NCI-H2081 treated with DMSO at 0.1 percent for 48 hours (cell line): ENCODE measurements at regions not wholly inside any gene's neighbourhood (a gene's known extent, or its start where the extent isn't known, plus 50 kb on each side); places are given as distances from the start of the nearest gene placed in this dataset.

Source experiments
- DNase-seq: peaks from one replicate; lab custom pipeline; 2025; lab: John Stamatoyannopoulos, UW

DNA sequence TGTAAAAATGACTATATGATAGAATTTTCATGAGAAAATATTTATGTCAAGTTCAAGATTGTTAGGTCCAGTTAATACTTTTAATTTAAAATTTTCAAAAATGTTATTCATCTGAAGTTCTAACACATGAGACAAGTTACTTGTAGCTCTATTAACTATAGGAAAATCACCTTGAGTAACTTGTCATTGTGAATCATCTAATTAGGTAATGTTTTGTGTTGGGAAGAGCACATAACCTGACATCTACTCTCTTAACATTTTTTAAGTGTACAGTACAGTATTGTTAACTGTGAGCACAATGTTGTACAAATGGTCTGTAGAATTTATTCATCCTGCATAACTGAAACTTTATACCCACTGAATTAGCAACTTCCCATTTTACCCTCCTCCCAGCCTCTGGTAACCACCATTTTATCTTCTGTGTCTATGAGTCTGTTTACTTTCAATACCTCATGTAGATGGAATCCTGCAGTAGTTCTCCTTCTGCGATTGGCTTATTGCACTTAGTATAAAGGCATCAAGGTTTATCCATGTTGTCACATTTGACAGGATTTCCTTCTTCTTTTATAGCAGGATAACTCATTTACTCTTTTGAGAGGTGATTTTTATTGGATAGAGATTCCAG lies 54.6 kb downstream of the ARL4A start:
- no peak for DNase-seq

DNA sequence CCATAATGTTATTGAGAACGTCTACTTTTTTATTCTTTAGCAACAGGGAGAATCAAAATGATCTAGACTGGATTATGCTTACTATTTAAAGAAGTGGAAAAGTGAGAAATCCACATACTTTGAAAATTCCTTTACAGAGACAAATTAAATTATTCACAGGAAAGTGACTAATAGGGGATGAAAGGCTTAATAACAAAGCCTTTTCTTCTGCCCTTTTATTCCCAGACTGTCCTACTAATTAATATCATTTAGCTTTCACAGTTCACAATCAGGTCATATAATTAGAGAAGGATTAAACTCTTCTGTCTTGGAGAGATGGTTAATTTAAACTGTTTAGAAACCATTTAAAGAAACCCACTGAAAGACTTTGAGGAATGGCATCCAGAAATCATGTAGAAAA lies 58.8 kb downstream of the ARL4A start:
- no peak for DNase-seq

DNA sequence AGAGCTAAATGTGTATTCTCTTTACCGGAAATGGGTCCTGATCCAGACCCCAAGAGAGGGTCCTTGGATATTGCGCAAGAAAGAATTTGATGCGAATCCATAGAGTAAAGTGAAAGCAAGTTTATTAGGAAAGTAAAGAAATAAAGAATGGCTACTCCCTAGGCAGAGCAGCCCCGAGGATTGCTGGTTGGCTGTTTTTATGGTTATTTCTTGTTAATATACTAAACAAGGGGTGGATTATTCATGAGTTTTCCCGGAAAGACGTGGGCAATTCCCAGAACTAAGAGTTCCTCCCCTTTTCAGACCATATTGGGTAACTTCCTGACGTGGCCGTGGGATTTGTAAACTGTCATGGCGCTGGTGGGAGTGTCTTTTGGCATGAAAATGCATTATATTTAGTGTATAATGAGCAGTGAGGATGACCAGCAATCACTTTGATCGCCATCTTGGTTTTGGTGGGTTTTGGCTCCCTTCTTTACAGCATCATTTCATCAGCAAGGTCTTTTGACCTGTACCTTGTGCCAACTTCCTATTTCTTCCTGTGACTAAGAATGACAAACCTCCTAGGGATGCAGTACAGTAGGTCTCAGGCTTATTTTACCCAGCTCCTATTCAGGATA lies 60.4 kb downstream of the ARL4A start:
- no peak for DNase-seq

DNA sequence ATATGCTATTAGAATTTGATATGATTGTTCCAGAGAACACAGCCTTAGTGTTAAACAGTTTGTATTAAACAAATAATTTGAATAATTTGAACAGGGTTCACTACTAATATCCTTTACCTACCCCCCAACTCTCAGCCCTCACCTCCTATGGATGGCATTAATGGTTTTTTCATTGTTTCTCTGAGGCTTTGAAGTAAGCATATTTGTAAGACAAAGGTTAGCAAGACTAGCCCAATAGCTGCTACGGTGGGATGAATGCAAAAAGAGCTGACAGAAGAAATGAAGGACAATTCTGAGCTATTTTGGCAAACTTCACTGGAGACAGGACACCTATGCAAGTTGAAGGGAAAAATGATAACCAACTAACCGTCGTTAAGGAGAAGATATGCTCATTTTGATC lies 61.6 kb downstream of the ARL4A start:
- DNase-seq, result no peak

DNA sequence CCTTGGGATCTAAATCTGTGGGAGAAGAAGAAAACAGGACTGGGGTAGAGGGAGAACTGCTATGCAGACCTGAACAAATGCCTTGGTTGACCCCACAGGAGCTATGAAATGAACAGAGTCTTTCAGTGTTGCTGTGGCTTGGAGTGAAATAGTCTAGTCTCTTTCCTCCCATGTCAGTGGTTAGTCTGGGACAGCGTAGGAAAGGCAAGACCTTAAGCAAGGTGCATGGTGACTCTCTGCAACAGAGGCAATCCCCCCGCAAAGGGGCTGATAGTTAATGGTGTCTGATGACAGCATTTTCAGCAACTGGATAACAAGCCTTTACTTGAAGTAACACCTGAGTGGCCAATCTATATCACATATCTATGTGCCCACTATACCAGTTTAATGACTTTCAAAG lies 62.3 kb downstream of the ARL4A start:
- no peak for DNase-seq

DNA sequence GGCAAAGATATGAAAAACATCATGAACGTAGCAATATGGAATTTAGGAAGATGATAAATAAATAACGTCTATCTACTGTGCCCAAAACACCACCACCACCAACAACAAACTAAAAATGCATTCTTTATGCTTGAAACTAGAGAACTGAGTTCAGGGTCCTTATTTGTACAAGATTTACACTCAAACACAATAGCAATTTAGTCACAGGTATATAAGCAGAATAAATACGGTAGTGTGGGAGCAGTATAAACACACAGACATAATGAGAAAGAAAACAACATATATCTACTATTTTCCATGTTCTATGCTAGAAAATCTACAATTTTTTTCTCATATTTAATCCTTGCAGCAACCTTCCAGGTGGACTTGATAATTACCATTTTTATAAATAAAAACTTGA lies 64.3 kb downstream of the ARL4A start:
- DNase-seq, result no peak

DNA sequence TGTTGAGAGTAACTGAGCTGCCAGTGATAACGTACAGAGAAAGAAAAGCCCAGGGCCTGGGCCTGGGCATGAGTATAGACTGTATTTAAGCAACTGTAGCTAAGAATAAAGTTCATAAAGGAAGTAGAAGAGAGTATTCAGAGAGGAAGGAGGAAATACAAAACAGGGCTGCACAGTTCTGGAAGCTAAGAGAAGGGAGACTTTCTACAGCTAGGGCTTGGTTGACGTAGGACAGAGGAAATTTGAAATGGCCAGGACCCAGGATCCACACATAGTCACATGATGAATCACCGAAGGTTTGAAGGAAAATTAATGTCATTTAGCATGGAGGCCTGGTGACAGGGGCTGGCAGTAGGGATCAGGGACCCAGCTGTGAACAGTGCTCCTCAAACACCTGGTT lies 66.7 kb downstream of the ARL4A start:
- no peak for DNase-seq

DNA sequence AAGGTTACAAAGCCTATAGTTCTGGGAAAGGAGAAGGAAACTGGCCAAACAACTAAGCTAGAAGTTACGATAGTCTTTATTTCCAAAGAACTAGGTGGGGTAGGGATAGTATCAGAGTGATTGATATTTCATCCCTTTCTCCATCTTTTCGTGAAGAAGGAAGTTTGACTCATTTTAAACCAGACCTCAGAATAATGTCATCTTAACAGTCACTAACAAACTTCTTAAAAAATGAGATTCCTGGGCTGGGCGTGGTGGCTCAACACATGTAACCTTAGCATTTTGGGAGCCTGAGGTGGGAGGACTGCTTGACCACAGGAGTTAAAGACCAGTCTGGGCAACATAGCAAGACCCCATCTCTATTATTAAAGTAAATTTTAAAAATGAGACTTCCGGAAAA lies 69.4 kb downstream of the ARL4A start:
- no peak for DNase-seq

DNA sequence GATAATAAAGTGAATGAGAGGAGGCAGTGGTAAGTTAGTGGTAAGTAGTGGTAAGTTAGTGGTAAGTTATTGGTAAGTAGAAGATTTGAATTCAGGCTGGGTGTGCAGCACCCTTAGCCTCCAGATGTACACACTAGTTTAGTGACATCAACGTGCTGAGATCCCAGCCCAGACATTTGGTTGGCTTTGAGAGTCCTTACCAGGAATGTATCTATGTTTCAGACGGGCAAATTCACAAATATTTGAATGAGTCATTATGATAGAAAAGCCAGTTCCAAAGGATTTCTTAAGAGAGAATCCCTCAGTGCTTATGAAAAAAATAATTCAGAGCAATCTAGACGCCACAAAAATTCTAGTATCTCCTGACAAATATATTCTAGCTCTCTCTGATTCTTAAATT lies 70.0 kb downstream of the ARL4A start:
- no peak for DNase-seq

DNA sequence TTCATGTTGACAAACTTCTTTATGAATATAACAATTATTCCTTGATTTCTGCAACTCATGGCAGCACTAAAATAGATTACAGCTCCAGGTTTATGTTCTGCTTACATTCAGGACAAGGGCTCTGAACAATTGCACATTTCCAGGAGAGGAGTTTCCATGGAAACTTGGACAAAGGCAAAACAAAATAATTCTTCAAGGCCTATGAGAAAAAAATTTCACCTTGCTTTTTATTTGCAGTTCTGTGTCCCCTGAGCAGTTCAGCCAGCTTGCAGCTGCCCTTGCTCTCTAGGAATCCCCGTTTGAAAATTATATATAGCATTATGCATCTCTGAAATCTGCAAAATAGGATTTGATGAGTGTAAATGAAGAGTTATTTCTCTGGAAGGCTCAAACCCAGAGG lies 71.7 kb downstream of the ARL4A start:
- DNase-seq, result peak; percentile 69

DNA sequence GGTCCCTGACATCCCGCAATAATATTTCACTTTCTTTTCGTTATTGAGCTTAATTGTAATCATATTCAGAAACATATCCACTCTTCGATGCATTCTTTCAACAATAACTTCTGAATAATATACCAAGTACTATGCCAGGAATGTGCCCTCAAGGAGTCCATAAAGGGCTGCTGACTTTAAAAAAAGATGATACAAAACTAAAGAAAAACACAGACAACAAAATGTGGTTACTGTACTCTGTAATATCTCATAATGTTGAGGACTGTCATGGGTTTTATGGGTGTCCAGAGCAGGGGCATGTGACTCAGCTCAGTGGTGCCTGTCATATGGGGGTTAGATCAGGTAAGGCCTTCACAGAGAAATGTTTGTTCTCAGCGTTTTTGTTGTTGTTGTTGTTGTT lies 73.7 kb downstream of the ARL4A start:
- DNase-seq, result no peak

DNA sequence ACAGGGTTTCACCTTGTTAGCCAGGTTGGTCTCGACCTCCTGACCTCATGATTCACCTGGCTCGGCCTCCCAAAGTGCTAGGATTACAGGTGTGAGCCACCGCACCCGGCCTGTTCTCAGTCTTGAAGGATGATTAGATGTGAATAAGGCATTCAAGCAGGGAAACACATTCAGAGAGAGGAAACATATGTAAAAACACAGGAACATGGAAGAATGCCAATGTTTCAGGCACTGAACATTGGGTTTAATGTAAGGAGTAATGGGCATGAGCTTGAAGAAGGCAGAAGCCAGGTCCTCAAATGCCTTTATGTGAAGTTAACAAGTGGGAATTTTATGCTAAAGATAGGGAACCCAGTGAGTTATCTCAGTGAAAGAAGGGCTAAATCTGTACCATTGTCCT lies 74.3 kb downstream of the ARL4A start:
- DNase-seq, result no peak

DNA sequence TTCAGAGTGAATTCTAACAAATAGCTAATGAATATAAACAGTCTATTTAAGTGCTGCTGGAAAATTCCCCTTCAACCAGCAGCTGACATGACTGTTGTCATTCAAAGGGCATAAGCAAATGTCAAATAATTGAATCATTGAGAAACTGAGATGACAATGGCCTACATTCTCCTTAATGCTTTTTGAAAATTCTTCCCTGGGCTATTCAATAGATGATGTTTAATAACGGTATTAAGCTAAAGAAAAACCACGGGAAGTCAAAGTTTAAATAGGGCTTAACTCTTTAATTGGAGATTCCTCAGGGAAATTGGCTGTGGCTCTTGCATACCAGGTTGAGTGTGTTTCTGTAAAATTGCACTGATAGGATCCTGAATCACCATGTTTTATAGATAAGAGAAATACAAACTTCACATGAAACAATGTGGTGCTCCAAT lies 77.0 kb downstream of the ARL4A start:
- no peak for DNase-seq

DNA sequence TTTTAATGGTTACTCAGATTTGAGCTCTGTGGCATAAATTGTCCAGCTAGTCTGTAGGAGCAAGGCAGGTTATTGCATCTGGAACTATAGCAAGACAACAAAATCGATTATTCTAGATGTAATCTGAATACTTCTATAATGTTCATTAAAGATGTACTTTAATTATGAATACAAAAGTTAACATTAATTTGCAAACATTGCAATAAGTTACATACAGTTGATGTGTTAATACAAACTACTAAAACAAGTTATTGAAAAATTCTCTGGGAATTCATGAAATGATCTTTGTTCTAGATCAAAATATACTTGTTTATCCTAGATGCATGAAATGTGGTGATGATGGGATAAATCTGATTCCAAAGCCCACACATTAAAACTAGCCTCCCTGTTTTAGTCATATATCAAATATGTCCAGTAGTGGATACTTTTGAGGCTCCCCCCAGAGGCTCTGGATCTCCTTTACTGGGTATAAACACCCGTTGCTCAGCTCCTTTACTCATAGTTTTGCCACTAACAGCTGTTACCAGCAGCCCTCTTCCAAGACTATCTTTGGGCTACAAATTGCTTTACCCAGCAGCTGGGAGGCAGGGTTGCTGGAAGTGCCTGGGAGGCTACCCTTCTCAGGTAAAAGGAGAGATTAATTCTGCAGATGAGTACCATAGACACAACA lies 78.1 kb downstream of the ARL4A start:
- DNase-seq, result no peak

DNA sequence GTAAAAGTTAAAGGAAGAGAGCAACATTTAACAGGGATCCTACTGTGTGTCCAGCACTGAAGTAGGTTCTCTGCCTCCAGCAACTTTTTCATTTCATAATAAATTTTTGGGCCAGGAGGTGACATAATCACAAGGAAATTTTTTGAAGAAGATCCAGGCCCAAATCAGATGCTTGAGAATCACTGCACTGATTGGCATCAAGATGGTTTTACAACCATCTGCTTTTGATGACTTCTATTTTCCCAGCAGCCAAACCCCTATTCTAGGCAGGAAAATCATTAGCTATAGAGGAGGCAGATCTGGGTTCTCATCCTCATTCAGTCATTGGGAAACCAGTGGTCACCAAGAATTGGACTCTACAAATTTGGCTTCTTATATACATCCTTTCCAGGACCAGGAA lies 79.0 kb downstream of the ARL4A start:
- DNase-seq, result no peak

DNA sequence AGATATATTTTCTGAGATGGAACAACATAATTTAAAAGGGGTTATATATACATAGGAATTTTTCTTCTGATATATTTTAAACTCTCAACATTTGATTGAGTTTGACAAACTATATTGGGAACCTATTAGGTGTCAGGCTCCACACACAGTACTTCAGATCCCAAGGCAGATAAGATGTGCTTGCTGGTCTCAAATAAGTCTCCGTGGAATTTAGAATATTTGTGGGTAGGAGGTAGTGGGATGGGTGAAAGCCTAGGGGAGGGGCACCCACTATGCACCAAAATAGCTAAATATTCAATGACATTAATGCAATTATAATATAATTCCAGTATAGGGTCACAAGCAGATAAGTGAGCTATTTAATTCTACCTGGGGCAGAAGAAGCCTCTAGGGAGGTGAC lies 81.5 kb downstream of the ARL4A start:
- no peak for DNase-seq

DNA sequence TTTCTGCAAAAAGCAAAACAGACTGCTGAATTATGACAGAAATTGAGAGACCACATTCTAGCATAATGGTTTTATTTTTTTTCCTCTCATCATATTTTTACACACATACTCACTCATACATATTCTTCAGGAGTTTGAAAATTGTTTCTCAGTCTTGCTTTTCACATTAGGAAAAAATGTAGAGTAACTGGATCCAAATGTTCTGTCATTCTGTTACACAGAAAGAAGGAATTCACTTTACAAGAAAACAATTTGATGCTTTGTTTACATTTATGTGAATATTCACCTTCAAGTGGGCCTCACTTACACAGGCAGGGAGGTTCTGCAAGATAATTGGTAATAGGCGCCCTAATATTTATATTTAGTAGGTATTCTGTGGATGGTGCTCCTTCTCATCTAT lies 82.0 kb downstream of the ARL4A start:
- DNase-seq, result no peak

DNA sequence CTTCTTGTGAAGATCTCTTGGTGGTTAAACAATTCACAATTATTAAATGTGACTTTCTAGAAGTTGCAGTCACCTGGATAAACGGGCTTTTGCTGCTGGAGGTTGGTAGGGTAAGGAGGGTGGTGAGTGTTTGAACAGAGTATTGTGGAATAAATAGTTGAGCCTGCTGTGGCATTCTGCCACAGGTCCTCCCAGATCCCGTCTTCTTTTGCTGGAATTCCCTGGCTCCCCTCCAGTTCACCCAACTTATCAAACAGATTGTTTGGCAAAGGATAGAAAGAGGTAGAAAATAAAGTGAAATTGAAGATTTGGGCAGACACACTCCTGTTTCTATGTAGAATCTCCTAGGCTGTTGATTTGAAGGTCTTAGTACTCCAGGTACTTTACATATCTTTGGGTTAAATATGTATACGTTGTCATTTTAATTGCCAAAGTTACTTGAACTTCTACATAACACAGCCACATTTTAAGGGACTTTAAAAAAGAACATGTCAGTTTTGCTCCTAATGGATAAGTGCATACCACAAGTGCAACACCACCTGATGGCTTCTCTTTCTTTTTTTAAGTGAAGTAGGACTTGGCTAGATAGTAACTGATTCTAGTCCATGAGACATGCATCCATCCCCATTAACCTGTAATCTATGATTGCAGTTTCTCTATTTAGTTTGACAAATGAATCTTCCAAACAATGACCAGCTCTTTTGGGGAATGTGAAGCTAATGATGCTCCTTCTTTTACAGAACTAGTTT lies 83.0 kb downstream of the ARL4A start:
- no peak for DNase-seq

DNA sequence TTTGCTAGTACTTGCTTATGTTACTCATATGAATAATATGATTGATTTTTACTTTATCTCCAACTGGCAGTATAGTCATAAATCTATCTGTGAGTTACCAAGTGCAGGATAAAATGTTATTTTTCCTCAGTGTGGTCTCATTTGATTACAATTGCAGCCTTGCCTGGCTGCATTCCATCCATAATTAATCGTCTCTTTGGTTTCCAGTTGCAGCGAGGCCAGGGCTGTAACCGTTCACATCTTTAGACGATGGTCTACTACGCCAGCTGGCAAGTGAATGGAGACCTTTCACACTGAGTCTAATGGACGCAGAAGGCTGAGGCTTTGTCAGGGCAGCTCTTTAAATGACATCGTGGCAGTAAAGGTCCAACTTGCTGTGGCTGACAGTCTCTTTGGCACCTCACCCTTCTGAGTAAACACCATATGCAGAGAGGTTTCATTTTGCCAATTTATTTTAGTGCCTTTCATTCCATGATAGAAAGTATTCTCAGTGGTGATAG lies 84.0 kb downstream of the ARL4A start:
- DNase-seq, result peak; percentile 79

DNA sequence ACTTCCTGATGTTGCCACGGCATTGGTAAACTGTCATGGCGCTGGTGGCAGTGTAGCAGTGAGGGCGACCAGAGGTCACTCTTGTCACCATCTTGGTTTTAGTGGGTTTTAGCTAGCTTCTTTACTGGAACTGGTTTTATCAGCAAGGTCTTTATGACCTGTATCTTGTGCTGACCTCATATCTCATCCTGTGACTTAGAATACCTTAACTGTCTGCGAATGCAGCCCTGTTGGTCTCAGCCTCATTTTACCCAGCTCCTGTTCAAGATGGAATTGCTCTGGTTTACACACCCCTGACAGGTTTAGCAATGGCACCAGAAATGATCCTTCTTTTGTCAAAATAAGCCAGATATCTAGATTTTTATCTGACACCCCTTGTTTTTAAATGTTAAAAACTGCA lies 85.3 kb downstream of the ARL4A start:
- no peak for DNase-seq

DNA sequence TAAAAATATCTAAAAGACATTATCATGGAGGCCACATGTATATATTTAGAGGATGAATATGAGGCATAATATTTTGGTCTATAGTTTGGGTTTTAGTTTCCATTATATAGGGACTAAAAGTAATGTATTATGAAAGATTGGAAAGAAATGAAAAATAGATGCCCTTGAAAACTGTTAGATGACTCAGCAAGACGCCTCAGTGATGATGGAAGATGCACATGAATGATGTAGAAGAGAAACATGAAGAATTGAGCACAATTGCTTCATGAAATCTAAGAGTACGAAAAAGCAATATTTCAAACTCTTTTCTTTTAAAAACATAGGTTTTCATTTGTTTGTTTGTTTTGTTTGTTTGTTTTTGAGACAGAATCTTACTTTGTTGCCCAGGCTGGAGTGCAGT lies 89.8 kb downstream of the ARL4A start:
- no peak for DNase-seq

DNA sequence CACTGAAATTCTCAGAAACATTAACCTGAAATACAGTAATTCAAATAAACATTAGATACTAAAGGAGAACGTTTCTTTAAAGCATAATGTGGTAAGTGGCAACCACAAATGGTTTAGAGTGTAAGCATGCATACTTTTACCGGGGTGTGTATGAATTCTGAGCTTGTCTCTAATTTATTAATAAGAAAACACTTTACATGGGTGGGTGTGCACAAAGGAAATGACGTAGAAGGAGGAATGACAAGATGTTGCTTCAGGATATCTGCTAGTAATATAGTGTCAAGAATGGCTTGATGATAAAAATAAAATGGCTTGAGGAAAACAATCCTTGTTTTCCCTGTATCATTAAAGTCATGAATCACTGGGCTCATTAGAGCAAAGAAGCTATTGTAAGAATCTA lies 92.5 kb downstream of the ARL4A start:
- DNase-seq, result no peak
